Neural cell (in vitro differentiated cells): ENCODE measurements at regions not wholly inside any gene's neighbourhood (a gene's known extent, or its start where the extent isn't known, plus 50 kb on each side); places are given as distances from the start of the nearest gene placed in this dataset.
A peak's percentile ranks its signal among the peaks of the same experiment; 100 is the strongest.

Experiments used
- H2AFZ ChIP-seq: fragments of 200-600, 300-800 bp; sonication (generic), shearing (Covaris generic); 2 replicates; pipeline ENCODE4 v1.6.0; 2014; ENCODE audit warnings: low read depth, mild to moderate bottlenecking, antibody characterized with exemption, low read length, moderate library complexity
- H3F3A ChIP-seq: fragments of 200-600 bp; shearing (Covaris generic); 2 replicates; pipeline ENCODE4 v1.6.1; 2016; ENCODE audit warnings: mild to moderate bottlenecking, moderate library complexity, mixed read lengths, antibody characterized with exemption, low read length; ENCODE audit not compliant: insufficient read depth, poor library complexity, severe bottlenecking
- H3K27ac ChIP-seq: fragments of 200-600, 300-800 bp; sonication (generic), shearing (Covaris generic); 2 replicates; pipeline ENCODE4 v1.5.1; 2014; ENCODE audit warnings: mild to moderate bottlenecking, low read length, moderate library complexity
- H3K27me3 ChIP-seq: fragments of 300-800, 200-600 bp; sonication (generic), shearing (Covaris generic); 2 replicates; pipeline ENCODE4 v1.6.0; 2014; ENCODE audit warnings: mild to moderate bottlenecking, low read depth, low read length, moderate library complexity; ENCODE audit not compliant: insufficient read depth
- H3K36me3 ChIP-seq: fragments of 300-800, 200-600 bp; sonication (generic), shearing (Covaris generic); 2 replicates; pipeline ENCODE4 v1.5.1; 2014; ENCODE audit warnings: mild to moderate bottlenecking, antibody characterized with exemption, low read length, moderate library complexity; ENCODE audit not compliant: insufficient read depth
- H3K4me2 ChIP-seq: fragments of 300-800, 200-600 bp; sonication (generic), shearing (Covaris generic); 2 replicates; pipeline ENCODE4 v1.6.0; 2014; ENCODE audit warnings: mild to moderate bottlenecking, low read length
- H3K4me3 ChIP-seq: fragments of 300-800, 200-600 bp; sonication (generic), shearing (Covaris generic); 2 replicates; pipeline ENCODE4 v1.5.1; 2014; ENCODE audit warnings: mild to moderate bottlenecking, low read length, moderate library complexity
- H3K79me2 ChIP-seq: fragments of 200-600 bp; shearing (Covaris generic); replicated peaks from 2 replicates; pipeline ENCODE4 v1.6.0; 2014; ENCODE audit warnings: mild to moderate bottlenecking, low read length, moderate library complexity; ENCODE audit not compliant: insufficient read depth
- H3K9ac ChIP-seq: fragments of 300-800, 200-600 bp; sonication (generic), shearing (Covaris generic); 2 replicates; pipeline ENCODE4 v1.6.1; 2016; ENCODE audit warnings: mild to moderate bottlenecking, low read length, mixed read lengths
- H3K9me2 ChIP-seq: fragments of 200-600 bp; shearing (Covaris generic); 2 replicates; pipeline ENCODE4 v1.6.1; 2016; ENCODE audit warnings: mild to moderate bottlenecking, low read length, mixed read lengths; ENCODE audit not compliant: insufficient read depth
- H3K9me3 ChIP-seq: fragments of 200-600, 300-800 bp; sonication (generic), shearing (Covaris generic); 2 replicates; pipeline ENCODE4 v1.6.1; 2016; ENCODE audit warnings: mild to moderate bottlenecking, mixed run types, low read length, moderate library complexity, mixed read lengths
- H4K20me1 ChIP-seq: fragments of 200-600 bp; shearing (Covaris generic); 2 replicates; pipeline ENCODE4 v1.6.1; 2016; ENCODE audit warnings: mild to moderate bottlenecking, mixed run types; ENCODE audit not compliant: insufficient read depth
- EP300 ChIP-seq: fragments of 450-650 bp; conservative IDR thresholded peaks from 2 replicates; pipeline ENCODE4 v1.6.1; 2014; ENCODE audit warnings: antibody characterized with exemption, mild to moderate bottlenecking, moderate library complexity; ENCODE audit not compliant: poor library complexity, severe bottlenecking
- EZH2 ChIP-seq: fragments of 200-600, 300-800 bp; shearing (Covaris generic), sonication (generic); IDR thresholded peaks from 2 replicates; pipeline ENCODE4 v1.6.1; 2014; ENCODE audit warnings: antibody characterized with exemption, low read length, borderline replicate concordance, mild to moderate bottlenecking; ENCODE audit not compliant: insufficient read depth, poor library complexity, severe bottlenecking
- MXI1 ChIP-seq: fragments of 450-650 bp; conservative IDR thresholded peaks from 2 replicates; pipeline ENCODE4 v1.6.1; 2014; ENCODE audit warnings: antibody characterized with exemption, mild to moderate bottlenecking; ENCODE audit not compliant: poor library complexity, severe bottlenecking
- POLR2AphosphoS5 ChIP-seq: IDR thresholded peaks from 2 replicates; pipeline ENCODE4 v1.6.1; 2012
- RAD21 ChIP-seq: fragments of 450-650 bp; conservative IDR thresholded peaks from 2 replicates; pipeline ENCODE4 v1.6.1; 2014; ENCODE audit warnings: antibody characterized with exemption, mild to moderate bottlenecking, moderate library complexity
- SMC3 ChIP-seq: fragments of 450-650 bp; conservative IDR thresholded peaks from 2 replicates; pipeline ENCODE4 v1.6.1; 2014; ENCODE audit warnings: antibody characterized with exemption, mild to moderate bottlenecking, moderate library complexity; ENCODE audit not compliant: poor library complexity
- TAF1 ChIP-seq: IDR thresholded peaks from 2 replicates; pipeline ENCODE4 v1.6.1; 2012; ENCODE audit warnings: low read depth
- TF ChIP-seq, protein P1 (sequence below): IDR thresholded peaks from 2 replicates; pipeline ENCODE4 v1.6.1; 2012; ENCODE audit warnings: borderline replicate concordance
- TF ChIP-seq, protein P2 (sequence below): fragments of 450-650 bp; IDR thresholded peaks from 2 replicates; pipeline ENCODE4 v1.5.1; 2014; ENCODE audit warnings: antibody characterized with exemption, mild to moderate bottlenecking, moderate library complexity; ENCODE audit not compliant: poor library complexity, severe bottlenecking

DNA sequence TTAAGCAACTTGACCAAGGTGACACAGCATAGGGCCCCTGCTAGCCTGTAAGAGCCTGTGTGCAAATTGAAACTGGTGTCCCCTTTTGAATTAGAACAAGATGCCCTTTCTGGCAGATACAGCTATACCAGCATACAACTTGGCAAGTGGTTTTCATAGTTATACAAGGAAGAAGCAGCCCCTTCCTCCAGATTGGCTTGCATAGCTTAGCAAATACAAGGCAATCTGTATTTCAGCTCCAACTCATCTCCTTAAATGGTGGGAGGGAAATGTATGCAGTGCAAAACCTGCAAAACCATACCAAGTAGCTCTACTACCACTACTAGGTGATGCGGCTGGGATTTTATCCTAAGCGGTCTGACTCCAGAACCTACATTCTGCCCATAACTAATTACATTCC is 427.1 kb downstream of the HAPSTR1 start:
- no peak overlapping the region for H3K4me2 ChIP-seq
- H3K79me2 ChIP-seq, result no peaks in the 10 kb centered on the region
- H3K27me3 ChIP-seq, result no peaks in the 10 kb centered on the region
- no peak overlapping the region for H3K9ac ChIP-seq
- H3K27ac ChIP-seq, result no peak overlapping the region
- no peaks in the 10 kb centered on the region for H4K20me1 ChIP-seq
- H2AFZ ChIP-seq, result no peak overlapping the region
- H3K9me2 ChIP-seq, result no peaks in the 10 kb centered on the region
- TF ChIP-seq RAD21 (no peak), SMC3 (no peak), TAF1 (no peak), POLR2AphosphoS5 (no peak), MXI1 (no peak), EZH2 (no peak), EP300 (no peak)
- TF ChIP-seq, protein P1, sequence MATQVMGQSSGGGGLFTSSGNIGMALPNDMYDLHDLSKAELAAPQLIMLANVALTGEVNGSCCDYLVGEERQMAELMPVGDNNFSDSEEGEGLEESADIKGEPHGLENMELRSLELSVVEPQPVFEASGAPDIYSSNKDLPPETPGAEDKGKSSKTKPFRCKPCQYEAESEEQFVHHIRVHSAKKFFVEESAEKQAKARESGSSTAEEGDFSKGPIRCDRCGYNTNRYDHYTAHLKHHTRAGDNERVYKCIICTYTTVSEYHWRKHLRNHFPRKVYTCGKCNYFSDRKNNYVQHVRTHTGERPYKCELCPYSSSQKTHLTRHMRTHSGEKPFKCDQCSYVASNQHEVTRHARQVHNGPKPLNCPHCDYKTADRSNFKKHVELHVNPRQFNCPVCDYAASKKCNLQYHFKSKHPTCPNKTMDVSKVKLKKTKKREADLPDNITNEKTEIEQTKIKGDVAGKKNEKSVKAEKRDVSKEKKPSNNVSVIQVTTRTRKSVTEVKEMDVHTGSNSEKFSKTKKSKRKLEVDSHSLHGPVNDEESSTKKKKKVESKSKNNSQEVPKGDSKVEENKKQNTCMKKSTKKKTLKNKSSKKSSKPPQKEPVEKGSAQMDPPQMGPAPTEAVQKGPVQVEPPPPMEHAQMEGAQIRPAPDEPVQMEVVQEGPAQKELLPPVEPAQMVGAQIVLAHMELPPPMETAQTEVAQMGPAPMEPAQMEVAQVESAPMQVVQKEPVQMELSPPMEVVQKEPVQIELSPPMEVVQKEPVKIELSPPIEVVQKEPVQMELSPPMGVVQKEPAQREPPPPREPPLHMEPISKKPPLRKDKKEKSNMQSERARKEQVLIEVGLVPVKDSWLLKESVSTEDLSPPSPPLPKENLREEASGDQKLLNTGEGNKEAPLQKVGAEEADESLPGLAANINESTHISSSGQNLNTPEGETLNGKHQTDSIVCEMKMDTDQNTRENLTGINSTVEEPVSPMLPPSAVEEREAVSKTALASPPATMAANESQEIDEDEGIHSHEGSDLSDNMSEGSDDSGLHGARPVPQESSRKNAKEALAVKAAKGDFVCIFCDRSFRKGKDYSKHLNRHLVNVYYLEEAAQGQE, result no peak
- TF ChIP-seq, protein P2, sequence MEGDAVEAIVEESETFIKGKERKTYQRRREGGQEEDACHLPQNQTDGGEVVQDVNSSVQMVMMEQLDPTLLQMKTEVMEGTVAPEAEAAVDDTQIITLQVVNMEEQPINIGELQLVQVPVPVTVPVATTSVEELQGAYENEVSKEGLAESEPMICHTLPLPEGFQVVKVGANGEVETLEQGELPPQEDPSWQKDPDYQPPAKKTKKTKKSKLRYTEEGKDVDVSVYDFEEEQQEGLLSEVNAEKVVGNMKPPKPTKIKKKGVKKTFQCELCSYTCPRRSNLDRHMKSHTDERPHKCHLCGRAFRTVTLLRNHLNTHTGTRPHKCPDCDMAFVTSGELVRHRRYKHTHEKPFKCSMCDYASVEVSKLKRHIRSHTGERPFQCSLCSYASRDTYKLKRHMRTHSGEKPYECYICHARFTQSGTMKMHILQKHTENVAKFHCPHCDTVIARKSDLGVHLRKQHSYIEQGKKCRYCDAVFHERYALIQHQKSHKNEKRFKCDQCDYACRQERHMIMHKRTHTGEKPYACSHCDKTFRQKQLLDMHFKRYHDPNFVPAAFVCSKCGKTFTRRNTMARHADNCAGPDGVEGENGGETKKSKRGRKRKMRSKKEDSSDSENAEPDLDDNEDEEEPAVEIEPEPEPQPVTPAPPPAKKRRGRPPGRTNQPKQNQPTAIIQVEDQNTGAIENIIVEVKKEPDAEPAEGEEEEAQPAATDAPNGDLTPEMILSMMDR, result no peak
- no peaks in the 10 kb centered on the region for H3F3A ChIP-seq
- no peak overlapping the region for H3K4me3 ChIP-seq
- H3K9me3 ChIP-seq, result no peaks in the 10 kb centered on the region
- no peaks in the 10 kb centered on the region for H3K36me3 ChIP-seq

DNA sequence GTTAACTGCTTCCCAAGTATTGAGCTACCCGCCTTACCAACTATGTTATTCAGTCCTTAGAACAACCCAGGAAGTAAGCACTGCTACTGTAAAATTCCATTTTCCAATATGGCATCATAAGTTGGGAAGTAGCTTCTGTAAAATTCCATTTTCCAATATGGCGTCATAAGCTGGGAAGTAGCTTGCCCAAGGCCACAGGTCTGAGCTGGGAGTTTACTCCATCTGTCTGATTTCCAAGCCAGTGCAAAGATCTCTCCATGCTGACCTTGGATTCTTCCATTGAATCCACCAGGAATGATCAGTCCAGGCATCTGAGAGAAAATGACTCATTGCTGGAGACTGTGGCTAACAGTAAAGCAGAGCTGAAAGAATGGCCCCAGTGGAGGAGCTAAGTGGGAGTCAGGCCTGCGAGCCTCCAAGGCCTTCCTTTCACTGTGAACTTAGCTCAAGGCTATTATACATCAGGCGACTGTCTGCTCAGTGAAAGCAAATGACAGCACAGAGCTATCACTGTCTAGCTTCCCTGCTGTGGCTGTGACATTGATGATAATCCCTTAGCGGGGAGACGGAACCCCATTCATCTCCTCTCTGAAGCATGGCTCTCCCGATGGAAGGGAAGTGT is 430.4 kb downstream of the HAPSTR1 start:
- no peaks in the 10 kb centered on the region for H3K9me3 ChIP-seq
- no peaks in the 10 kb centered on the region for H3F3A ChIP-seq
- no peaks in the 10 kb centered on the region for H4K20me1 ChIP-seq
- no peak overlapping the region for H2AFZ ChIP-seq
- H3K9ac ChIP-seq, result no peak overlapping the region
- no peaks in the 10 kb centered on the region for H3K36me3 ChIP-seq
- H3K9me2 ChIP-seq, result no peaks in the 10 kb centered on the region
- no peak for TF ChIP-seq MXI1
- peak; percentile 42 for TF ChIP-seq SMC3
- TF ChIP-seq POLR2AphosphoS5, result peak; percentile 98
- TF ChIP-seq, protein P2, result no peak
- TF ChIP-seq EZH2, result no peak
- peak; percentile 99 for TF ChIP-seq EP300
- TF ChIP-seq, protein P1, result peak; percentile 89
- TF ChIP-seq RAD21, result no peak
- H3K4me3 ChIP-seq, result peak overlapping the region; percentile 23
- H3K4me2 ChIP-seq, result no peak overlapping the region
- no peaks in the 10 kb centered on the region for H3K79me2 ChIP-seq
- H3K27ac ChIP-seq, result peak overlapping the region; percentile 56
- no peaks in the 10 kb centered on the region for H3K27me3 ChIP-seq
